GM18868 (cell line): ENCODE measurements at regions not wholly inside any gene's neighbourhood (a gene's known extent, or its start where the extent isn't known, plus 50 kb on each side); places are given as distances from the start of the nearest gene placed in this dataset.
A peak's percentile ranks its signal among the peaks of the same experiment; 100 is the strongest.
"Not testable (repeated sequence)": the region's sequence is repeated elsewhere in the genome, so short reads cannot be mapped to it uniquely, and the experiment has no call there.

ENCODE experiments used
- ATAC-seq: cut with Tn5 transposase; IDR thresholded peaks from one replicate; pipeline ENCODE4 v1.9.1; 2021; ENCODE audit warnings: mild to moderate bottlenecking, moderate library complexity; ENCODE audit not compliant: unreplicated experiment

GRCh38 chr5:145395151-145395550, 440.0 kb downstream of the PRELID2 start:
- not testable (repeated sequence) for ATAC-seq

DNA sequence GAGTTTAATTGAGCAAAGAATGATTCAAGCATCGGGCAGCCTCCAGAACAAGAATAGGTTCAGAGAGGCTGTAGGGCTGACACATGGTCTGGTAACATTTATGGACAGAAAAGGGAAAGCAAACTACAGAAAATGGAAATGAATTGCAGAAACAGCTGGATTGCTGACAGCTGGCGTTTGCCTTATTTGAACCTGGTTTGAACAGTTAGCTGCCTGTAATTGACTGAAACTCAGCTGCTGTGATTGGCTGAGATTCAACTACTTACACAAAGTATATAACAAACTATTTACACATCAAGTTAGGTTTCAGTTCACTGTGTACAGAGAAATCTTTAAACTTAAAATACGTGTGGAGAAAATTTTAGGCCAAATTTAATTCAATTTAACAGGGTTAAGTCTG, 441.7 kb downstream of the PRELID2 start:
- no peak for ATAC-seq

DNA sequence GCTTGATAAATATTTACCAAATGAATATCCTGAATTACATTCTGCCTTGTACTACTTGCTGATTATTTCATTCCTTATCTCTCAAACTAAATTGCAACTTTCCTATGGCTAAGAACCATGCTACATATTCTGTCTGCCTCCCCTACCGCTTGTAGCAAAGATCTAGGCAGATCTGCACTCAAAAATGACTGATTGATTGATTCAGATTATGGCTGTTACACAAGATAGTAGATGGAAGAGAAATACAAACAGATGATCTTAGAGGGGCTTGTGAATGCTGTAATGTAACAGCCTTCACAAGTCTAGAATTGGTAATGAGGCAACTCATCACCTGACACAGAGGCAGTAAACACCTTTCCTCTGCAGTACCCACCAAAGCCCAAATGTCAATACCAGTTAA, 446.1 kb downstream of the PRELID2 start:
- ATAC-seq = no peak

GRCh38 chr5:145385276-145385675, 449.9 kb downstream of the PRELID2 start:
- ATAC-seq = no peak

- ATAC-seq = no peak
These were observed 456.9 kb downstream of the PRELID2 start for GRCh38 chr5:145378226-145378625.

GRCh38 chr5:145375521-145375920, 459.6 kb downstream of the PRELID2 start:
- no peak for ATAC-seq

GRCh38 chr5:145365464-145365863, 469.7 kb downstream of the PRELID2 start:
- ATAC-seq = no peak

DNA sequence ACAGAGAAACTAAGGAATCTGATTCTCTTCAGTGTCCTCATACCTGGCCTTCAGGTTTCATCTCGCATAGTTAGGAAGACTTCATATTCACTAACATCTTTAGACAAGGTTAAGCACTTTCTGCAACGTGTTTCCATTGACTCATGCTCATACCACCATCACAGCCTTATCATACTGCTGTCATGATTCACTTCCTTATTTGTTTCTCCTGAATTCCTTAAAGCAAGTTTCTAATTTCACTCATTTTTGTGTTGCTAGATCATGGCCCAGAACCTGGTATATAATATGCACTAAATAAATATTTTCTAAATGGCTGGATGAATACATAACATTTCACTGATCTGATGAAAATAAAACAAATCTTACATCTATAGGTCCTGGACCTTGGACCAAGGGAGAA, 472.9 kb downstream of the PRELID2 start:
- no peak for ATAC-seq

GRCh38 chr5:145360936-145361335, 474.2 kb downstream of the PRELID2 start:
- no peak for ATAC-seq

- no peak for ATAC-seq
These were observed 484.6 kb downstream of the PRELID2 start for GRCh38 chr5:145350513-145350912.

GRCh38 chr5:145347026-145347616, 488.0 kb downstream of the PRELID2 start:
- ATAC-seq = peak; percentile 70

DNA sequence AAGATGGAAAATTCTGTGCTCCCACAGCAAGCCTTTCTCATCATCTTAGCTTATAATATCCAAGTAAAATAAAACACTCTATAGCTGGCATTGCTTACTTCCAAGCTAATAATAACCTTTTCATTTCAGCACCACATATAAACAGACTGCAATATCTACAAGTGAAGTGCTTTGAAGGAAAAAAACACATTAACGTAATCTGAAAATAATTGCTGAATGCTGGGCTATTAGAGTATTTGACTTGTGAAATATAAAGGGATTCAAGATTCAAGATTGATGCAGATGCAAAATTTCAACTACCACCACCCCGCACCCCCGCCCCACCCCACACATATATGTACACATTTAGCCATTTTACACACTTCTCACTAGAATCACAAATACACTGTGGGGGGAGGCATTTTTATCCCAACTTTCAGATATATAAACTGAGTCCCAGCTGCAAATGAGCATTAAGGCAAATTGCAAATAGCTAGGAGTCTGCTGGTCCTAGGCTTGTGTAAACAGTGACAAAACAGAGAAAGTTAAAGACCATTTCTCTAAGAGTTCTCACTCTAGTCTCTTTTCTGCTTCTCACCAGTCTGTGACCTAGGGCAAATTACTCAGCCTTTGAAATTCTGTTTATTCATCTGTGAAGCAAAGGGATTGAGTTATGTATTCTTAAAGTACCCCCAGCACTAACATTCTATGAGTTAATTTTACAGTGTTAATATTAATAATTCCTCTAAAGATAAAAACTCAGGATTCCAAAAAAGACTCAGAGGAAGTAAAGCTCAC, 489.4 kb downstream of the PRELID2 start:
- no peak for ATAC-seq

DNA sequence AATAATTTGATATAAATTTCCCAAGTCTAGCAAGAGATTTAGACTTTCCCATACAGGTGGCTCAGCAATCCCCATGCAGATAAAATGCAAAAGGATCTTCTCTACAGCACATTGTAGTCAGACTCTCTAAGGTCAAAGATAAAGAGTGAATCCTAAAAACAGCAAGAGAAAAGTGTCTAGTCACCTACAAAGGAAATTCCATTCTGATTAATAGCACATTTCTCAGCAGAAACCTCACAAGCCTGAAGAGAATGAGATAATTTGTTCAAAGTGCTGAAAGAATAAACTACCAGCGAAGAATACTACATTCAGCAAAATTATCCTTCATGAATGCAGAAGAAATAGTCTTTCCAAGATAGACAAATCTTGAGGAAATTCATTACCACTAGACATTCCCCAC, 493.3 kb downstream of the PRELID2 start:
- no peak for ATAC-seq

DNA sequence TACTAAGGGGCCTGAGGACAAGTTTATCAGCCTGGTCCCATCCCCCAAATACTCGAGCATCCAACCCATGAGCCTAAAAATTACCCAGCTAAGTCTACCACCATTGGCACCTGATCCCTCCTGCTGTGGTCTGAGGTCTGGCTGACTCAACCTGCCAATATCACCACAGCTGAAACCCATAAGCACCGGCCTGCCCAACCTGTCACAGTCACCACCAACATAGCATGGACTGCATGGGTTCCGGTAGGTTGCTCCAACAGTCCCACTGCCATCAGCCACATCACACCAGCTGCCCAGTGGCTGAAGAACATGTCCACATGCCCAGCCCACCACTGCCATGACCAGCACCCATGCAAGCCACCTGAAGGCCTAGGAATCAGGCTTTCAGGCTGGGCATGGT, 495.0 kb downstream of the PRELID2 start:
- ATAC-seq = no peak

GRCh38 chr5:145324767-145325479, 510.2 kb downstream of the PRELID2 start:
- no peak for ATAC-seq

DNA sequence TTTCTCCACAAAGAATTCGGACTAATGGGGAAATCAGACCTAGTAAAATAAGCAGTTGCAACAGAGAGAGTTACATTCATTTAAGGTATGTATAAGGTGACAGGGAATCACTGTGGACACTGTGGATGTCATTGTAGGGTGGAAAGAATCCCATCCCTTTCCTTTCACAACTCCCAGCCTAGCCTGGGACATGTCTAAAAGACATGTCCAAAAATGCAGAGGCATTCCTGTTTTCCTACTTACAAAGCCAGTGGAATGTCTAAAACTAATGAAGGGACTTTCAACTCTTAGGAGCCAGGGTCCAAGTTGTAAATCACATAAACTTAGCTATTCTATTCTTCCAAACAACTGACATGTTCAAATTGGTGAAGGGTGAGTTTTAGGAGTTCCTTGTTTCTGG, 511.0 kb downstream of the PRELID2 start:
- ATAC-seq = no peak

DNA sequence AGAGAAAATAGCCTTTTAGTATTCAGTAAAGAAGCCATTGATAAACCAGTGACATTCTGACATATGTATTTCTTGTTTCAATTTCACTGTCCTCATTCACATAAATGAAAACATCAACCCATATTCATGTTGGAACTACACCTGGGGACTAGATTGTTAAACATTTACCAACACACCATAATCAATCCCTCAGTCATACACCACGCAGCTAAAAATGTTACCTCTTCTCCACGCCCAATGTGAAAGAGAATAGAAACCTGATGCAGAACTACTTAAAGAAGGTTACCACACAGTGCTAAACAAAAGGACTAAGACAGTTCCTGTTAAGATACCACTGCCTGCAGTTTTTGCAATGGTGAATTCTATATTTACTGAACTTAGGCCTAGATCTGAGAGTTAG, 518.9 kb downstream of the PRELID2 start:
- ATAC-seq = no peak

- no peak for ATAC-seq
These were observed 527.2 kb downstream of the PRELID2 start for GRCh38 chr5:145307866-145308382.

DNA sequence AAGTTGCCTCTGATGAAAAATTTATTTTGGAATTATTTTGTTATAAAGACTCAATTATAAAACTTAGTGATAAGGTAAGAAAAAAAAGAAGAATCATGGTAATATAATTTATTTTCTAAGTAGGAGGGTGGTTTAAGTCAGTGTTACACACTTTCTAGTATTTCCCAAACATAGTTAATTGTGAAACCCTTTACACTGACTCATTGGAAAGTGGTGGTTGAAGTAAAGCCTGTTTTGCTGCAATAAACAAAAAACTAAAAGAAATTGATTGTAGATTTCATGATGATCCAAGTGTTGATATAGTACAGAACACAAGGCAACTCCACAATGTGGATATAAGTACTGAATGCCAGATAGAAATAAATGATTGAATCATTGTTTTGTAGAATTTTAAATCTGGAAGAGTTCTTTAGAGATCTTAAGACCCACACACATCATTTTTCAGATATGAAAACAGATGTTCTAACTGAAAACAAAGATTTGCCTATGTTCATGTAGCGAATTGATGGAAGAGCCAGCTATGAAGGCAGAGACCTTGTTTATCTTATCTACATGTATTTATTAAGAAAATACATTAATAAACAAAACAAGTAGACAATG, 539.8 kb downstream of the PRELID2 start:
- no peak for ATAC-seq

DNA sequence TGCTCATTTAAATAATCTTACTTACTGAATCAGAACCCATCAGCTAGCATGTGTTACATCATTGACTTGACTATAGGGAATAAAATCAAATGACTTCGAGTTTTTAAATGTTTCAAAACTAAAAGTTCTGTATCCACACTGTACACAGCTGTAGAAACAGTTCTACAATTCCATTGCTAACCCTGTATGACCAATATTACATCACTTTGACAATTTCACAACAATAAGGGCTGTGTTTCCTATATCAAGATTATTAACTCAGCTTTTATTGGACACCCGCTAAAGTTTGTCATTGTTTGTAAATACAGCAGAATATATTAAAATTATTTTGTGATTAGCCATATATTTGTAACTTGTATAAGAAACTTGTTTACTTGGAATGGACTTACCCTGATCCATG, 540.8 kb downstream of the PRELID2 start:
- no peak for ATAC-seq

- no peak for ATAC-seq
These were observed 541.4 kb downstream of the PRELID2 start for GRCh38 chr5:145293716-145294115.
